ENCODE measurements at regions not wholly inside any gene's neighbourhood (a gene's known extent, or its start where the extent isn't known, plus 50 kb on each side); places are given as distances from the start of the nearest gene placed in this dataset.
A peak's percentile ranks its signal among the peaks of the same experiment; 100 is the strongest.

DNA sequence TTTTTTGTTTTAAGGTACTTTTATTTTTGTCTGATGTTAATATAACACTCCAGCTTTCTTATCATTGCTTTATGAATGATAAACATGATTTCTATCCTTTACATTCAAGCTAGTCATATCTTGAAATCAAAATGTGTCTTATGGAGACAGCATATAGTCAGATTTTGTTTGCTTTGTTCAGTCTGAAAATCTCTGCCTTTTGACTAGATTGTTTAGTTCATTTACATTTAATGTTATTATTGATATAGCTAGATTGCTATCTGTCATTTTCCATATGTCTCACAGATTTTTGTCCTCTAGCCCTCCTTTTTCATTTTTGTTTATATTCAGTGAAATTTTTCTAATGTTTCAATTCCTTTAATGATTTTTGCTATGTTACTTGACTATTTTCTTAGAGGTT is 332.8 kb downstream of the SMOC2 start:
- no peak for DNase-seq (ENCODE audit: low read depth)

DNA sequence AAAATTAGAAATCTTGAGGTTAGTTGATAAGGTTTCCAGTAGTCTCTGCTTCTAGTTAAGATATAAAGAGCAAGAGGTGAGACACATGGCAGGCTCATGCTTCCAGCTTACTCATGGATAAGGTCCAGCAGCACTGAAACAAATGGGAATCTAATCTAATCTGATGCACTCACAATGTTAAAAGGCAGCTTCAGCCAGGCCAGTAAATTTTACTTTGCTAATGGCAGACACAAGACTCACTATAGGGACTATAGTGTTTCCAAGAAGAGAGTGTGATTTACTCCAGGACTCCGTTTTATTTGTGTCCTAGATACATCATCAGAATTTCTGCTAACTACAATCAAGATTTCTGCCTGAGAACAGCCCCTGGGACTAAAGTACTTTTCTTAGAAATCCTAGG is 324.8 kb downstream of the SMOC2 start:
- DNase-seq (ENCODE audit: low read depth) = no peak

- no peak for DNase-seq (ENCODE audit: low read depth)
Observed at GRCh38 chr6:168756009-168756634, 315.1 kb downstream of the SMOC2 start.

DNA sequence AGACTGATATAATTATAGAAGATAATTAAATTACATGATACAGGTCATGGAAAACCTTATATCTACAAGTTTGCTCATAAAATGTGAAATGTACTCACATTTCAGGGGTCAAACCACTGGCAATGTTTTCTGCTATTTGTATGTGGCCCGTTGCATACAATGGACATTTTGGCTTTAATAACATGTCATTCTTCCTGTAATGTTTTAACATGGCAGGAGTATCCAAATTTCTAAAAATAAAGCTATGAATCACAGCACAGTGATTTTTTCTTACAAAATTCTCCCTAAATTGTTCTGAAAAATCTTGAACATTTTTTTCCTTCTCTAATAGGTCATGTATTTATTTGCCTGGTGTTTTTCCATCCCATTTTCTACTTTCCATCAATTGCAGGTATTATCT is 305.7 kb downstream of the SMOC2 start:
- DNase-seq (ENCODE audit: low read depth) = no peak

DNA sequence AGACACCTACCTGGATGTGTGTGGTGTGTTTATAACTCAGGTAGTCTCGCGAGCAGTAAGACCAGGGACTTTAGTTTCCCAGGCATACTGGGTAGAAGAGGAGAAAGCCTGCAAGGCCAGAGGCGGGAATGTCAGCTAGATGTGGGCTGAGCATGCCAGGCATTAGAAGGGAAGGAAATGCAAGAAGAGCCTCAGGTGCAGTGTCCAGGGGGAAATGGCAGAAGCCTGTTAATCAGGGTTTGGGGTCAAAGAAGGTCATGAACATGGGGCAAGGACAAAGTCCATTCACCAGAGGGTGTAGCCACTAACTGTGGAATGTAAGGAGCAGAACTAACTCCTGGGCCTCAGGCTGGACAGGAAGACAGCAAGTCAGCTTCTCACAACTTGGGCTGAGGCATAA is 305.0 kb downstream of the SMOC2 start:
- DNase-seq (ENCODE audit: low read depth) = no peak

DNA sequence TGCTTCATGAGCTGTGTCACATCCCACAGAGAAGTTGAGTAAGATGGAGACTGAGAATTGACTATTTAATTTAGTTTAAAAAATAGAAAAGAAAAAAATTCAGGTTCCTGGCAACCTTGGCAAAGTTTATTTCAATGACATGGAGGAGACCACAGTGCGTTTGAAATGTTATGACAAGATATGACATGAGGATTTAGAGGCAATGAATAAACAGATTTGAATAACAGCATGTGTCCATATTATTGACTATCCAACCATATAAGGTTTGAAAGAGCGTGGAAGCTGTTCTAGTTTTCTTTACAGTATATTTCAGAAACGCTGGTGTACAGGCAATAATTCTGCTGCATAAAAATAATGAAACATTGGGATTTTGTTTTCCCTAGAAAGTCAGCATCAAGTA is 303.9 kb downstream of the SMOC2 start:
- no peak for DNase-seq (ENCODE audit: low read depth)

DNA sequence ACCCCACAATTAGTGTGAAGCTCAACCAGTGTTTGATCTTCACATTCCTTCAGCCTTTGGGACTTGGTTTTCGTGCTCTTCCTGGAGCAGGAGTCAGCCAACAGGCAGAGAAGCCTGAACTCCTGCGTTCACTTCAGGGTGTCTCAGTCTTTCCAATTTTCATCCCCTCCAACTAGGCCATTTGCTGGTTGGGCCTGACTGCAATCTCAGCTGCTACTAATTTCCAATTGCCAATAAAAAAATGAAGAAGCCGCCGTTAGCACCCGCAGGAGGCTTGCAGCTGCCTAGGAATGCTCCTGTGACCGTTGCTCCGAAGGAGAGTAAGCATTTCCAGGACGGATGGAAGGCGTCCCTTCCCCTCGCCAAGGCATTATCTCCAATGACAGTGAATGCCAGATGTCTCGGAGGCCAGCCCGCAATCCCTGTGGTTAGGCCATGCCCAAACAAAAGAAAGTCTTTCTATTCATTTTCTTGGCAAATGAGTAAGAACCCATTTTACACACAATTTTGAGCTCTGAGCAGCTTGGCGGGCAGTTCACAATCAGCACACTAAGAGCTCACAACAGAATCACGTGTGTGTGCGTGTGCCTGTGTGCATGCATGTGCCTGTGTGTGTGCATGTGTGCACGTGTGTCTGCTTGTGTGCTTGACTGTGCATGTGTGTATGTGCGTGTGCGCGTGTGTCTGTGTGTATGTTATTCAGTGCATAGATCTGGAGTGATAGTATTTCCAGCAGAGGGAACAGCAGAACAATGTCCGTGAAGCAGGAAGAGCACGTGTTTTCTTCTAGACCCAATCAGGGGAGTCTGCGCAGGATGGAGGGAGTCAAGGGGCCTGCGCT is 301.2 kb downstream of the SMOC2 start:
- DNase-seq (ENCODE audit: low read depth) = no peak

GRCh38 chr6:168741305-168741704 is 300.3 kb downstream of the SMOC2 start:
- no peak for DNase-seq (ENCODE audit: low read depth)

- no peak for DNase-seq (ENCODE audit: low read depth)
Observed at GRCh38 chr6:168739381-168739780, 298.4 kb downstream of the SMOC2 start.

- peak; percentile 6 for DNase-seq (ENCODE audit: low read depth)
Observed at GRCh38 chr6:168737481-168737880, 296.5 kb downstream of the SMOC2 start.

- DNase-seq (ENCODE audit: low read depth) = no peak
Observed at GRCh38 chr6:168737014-168737413, 296.0 kb downstream of the SMOC2 start.

- no peak for DNase-seq (ENCODE audit: low read depth)
Observed at GRCh38 chr6:168736039-168736438, 295.1 kb downstream of the SMOC2 start.

GRCh38 chr6:168735268-168735949 is 294.4 kb downstream of the SMOC2 start:
- DNase-seq (ENCODE audit: low read depth) = no peak

DNA sequence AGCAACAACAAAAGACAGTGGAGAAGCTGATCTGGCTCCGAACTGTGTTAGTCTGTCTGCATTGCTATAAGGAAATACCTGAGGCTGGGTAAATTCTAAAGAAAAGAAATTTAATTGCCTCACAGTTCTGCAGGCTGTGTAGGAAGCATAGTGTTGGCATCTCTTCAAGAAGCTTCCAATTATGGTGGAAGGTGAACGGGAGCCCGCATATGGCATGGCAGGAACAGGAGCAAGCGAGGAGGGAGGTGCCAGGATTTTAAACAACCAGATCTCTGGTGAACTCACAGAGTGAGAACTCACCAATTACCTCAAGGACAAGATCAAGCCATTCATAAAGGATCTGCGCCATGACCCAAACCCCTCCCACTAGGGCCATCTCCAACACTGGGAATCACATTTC is 293.5 kb downstream of the SMOC2 start:
- DNase-seq (ENCODE audit: low read depth) = no peak

GRCh38 chr6:168732676-168733075 is 291.7 kb downstream of the SMOC2 start:
- no peak for DNase-seq (ENCODE audit: low read depth)

GRCh38 chr6:168730931-168731716 is 290.1 kb downstream of the SMOC2 start:
- no peak for DNase-seq (ENCODE audit: low read depth)

- no peak for DNase-seq (ENCODE audit: low read depth)
Observed at GRCh38 chr6:168728056-168728455, 287.1 kb downstream of the SMOC2 start.

GRCh38 chr6:168726312-168726856 is 285.4 kb downstream of the SMOC2 start:
- no peak for DNase-seq (ENCODE audit: low read depth)

GRCh38 chr6:168725802-168726201 is 284.8 kb downstream of the SMOC2 start:
- no peak for DNase-seq (ENCODE audit: low read depth)

- DNase-seq (ENCODE audit: low read depth) = no peak
Observed at GRCh38 chr6:168724669-168725570, 283.9 kb downstream of the SMOC2 start.

GRCh38 chr6:168724033-168724432 is 283.0 kb downstream of the SMOC2 start:
- DNase-seq (ENCODE audit: low read depth) = no peak

Data from ELR (cell line).